ENCODE measurements at regions not wholly inside any gene's neighbourhood (a gene's known extent, or its start where the extent isn't known, plus 50 kb on each side); places are given as distances from the start of the nearest gene placed in this dataset.
A peak's percentile ranks its signal among the peaks of the same experiment; 100 is the strongest.

- 0 out of 7 replicates have a peak overlapping the region, but pooled peaks of 1 of the 3 experiments have one; percentile 13 for H3K27ac Mint-ChIP-seq
- Histone ChIP-seq H3K79me2 (ENCODE audit: insufficient read depth, low read length) (no peaks in the 10 kb centered on the region), H3T11ph (ENCODE audit: low read length) (no peak overlapping the region), H4K5ac (ENCODE audit: insufficient read length, low read depth, low read length) (no peak overlapping the region), H3K4me1 (ENCODE audit: insufficient read depth, low read length) (no peaks in the 10 kb centered on the region), H3K18ac (ENCODE audit: insufficient read length, low read depth, low read length) (no peak overlapping the region), H2AFZ (ENCODE audit: low read length) (no peak overlapping the region), H2BK5ac (ENCODE audit: insufficient read length, low read length) (no peak overlapping the region), H2BK12ac (ENCODE audit: insufficient read length, low read depth, low read length) (no peak overlapping the region), H4K20me1 (ENCODE audit: control insufficient read depth, insufficient read depth, insufficient read length) (no peaks in the 10 kb centered on the region), H2AK5ac (ENCODE audit: insufficient read length, low read length) (no peak overlapping the region), H2BK20ac (ENCODE audit: low read depth, low read length, poor library complexity, severe bottlenecking) (no peak overlapping the region), H3K9me3 (ENCODE audit: control insufficient read depth, low read depth, low read length) (no peaks in the 10 kb centered on the region), H3K4me2 (ENCODE audit: insufficient read depth, insufficient read length, low read length) (no peak overlapping the region), H3K4ac (ENCODE audit: low read depth, low read length) (no peak overlapping the region), H3K79me1 (ENCODE audit: insufficient read depth, low read depth, low read length, poor library complexity, severe bottlenecking) (no peaks in the 10 kb centered on the region), H4K8ac (replicated peaks; ENCODE audit: insufficient read length, low read depth, low read length) (no peak overlapping the region), H3K27me3 (ENCODE audit: insufficient read depth, low read length) (no peaks in the 10 kb centered on the region), H3K9ac (ENCODE audit: extremely low read depth, insufficient read length, low read length) (no peak overlapping the region), H3K23ac (ENCODE audit: insufficient read length, low read depth, low read length) (no peak overlapping the region), H3K27ac (ENCODE audit: insufficient read length, low read depth, low read length) (no peak overlapping the region), H2BK120ac (ENCODE audit: low read depth, low read length, poor library complexity, severe bottlenecking) (no peak overlapping the region), H3K14ac (ENCODE audit: insufficient read depth, low read length) (no peak overlapping the region), H3K23me2 (ENCODE audit: insufficient read length, low read depth, low read length, poor library complexity, severe bottlenecking) (no peaks in the 10 kb centered on the region), H3K56ac (ENCODE audit: insufficient read length, low read depth, low read length) (no peak overlapping the region), H2BK15ac (ENCODE audit: low read depth, low read length) (no peak overlapping the region), H4K91ac (ENCODE audit: insufficient read length, low read depth, low read length) (no peak overlapping the region)
- H3K4me3 Mint-ChIP-seq = no peak overlapping the region
- H3K9me3 Mint-ChIP-seq = peaks cover 0 to 5% of the 10 kb centered on the region in 2 experiments; a peak in 2 of 5 replicates
- no CpG with 5 or more reads among the region's 5 CpGs for WGBS (ENCODE audit: extremely low coverage, insufficient read length, low lambda C conversion rate)
- peaks cover 8% of the 10 kb centered on the region in 2 experiments for H3K4me1 Mint-ChIP-seq
- no peak for DNase-seq
- peaks cover 0 to 5% (median 0%) of the 10 kb centered on the region in 3 experiments; a peak in 2 of 7 replicates for H3K36me3 Mint-ChIP-seq (ENCODE audit: insufficient read depth in 1 of 3, low read depth in 3 of 3)
- H3K27me3 Mint-ChIP-seq (ENCODE audit: low read depth) = no peaks in the 10 kb centered on the region
- no peak for TF ChIP-seq CTCF (conservative IDR thresholded peaks at IDR 0.05)
These were observed 592.7 kb downstream of the EPHA7 start for GRCh38 chr6:92826633-92827032.

Data from H9 (cell line).